OCI-LY7 (cell line): ENCODE measurements at regions not wholly inside any gene's neighbourhood (a gene's known extent, or its start where the extent isn't known, plus 50 kb on each side); places are given as distances from the start of the nearest gene placed in this dataset.

Experiments used
- CTCF ChIP-seq: fragments of 200-600 bp; sonication (generic); conservative IDR thresholded peaks from 2 replicates; pipeline ENCODE4 v1.5.1; 2014; ENCODE audit warnings: mild to moderate bottlenecking, antibody characterized with exemption, low read length, moderate library complexity, mixed read lengths
- EZH2phosphoT487 ChIP-seq: fragments of 200-600 bp; sonication (generic); IDR thresholded peaks from 2 replicates; pipeline ENCODE4 v1.6.1; 2018; ENCODE audit warnings: low read depth, borderline replicate concordance, mild to moderate bottlenecking, mixed run types, antibody characterized with exemption, low read length, moderate library complexity, mixed read lengths

GRCh38 chr1:5369223-5369622 is 623.0 kb downstream of the NPHP4 start:
- TF ChIP-seq CTCF (no peak), EZH2phosphoT487 (no peak)
